Spinal cord (tissue), 9 donors: ENCODE measurements at regions not wholly inside any gene's neighbourhood (a gene's known extent, or its start where the extent isn't known, plus 50 kb on each side); places are given as distances from the start of the nearest gene placed in this dataset.

Experiments
- DNase-seq, 6 donors: peaks; one replicate each; pipeline versions ENCODE4 v3.0.0 to v3.0.0-alpha.2; 2013 to 2015; ENCODE audit warnings: low spot score in 6 of 6, low read depth in 4 of 6
- H3K27ac ChIP-seq: one replicate; pipeline ENCODE4 v1.5.1; 2013; ENCODE audit warnings: low read depth, low read length, control low read depth
- H3K27me3 ChIP-seq: one replicate; pipeline ENCODE4 v1.6.1; 2013; ENCODE audit warnings: low read length; ENCODE audit not compliant: control insufficient read depth, insufficient read depth
- H3K36me3 ChIP-seq: one replicate; pipeline ENCODE4 v1.6.1; 2013; ENCODE audit warnings: low read length; ENCODE audit not compliant: control insufficient read depth, insufficient read depth
- H3K4me1 ChIP-seq: one replicate; pipeline ENCODE4 v1.6.1; 2013; ENCODE audit warnings: low read length; ENCODE audit not compliant: control insufficient read depth, insufficient read depth
- H3K4me3 ChIP-seq: one replicate; pipeline ENCODE4 v1.5.1; 2013; ENCODE audit warnings: low read depth, low read length, control low read depth
- H3K9me3 ChIP-seq: one replicate; pipeline ENCODE4 v1.6.1; 2013; ENCODE audit warnings: low read length; ENCODE audit not compliant: control insufficient read depth, insufficient read depth
- WGBS: methylation state at CpG from one replicate; pipeline ENCODE4 v1.1.5; 2013; ENCODE audit warnings: missing lambda C conversion rate; ENCODE audit not compliant: insufficient coverage; 5-methylcytosine and 5-hydroxymethylcytosine counted together
- donor health status: healthy.

- H3K4me3 ChIP-seq = no peak overlapping the region
- no peaks in the 10 kb centered on the region for H3K36me3 ChIP-seq
- H3K4me1 ChIP-seq = peaks cover 31% of the 10 kb centered on the region
- peak in 1 of 6 donors; percentile 67 for DNase-seq
- WGBS = no CpG with 5 or more reads among the region's 1 CpG
- H3K9me3 ChIP-seq = peaks cover 6% of the 10 kb centered on the region
- H3K27me3 ChIP-seq = peaks cover 11% of the 10 kb centered on the region
- no peak overlapping the region for H3K27ac ChIP-seq
These were observed 201.0 kb downstream of the KIF26A start for GRCh38 chr14:104339361-104339760.

- Histone ChIP-seq H3K27ac (no peak overlapping the region), H3K9me3 (peaks cover 6% of the 10 kb centered on the region), H3K4me1 (peaks cover 29% of the 10 kb centered on the region), H3K27me3 (peaks cover 9% of the 10 kb centered on the region), H3K4me3 (no peak overlapping the region), H3K36me3 (no peaks in the 10 kb centered on the region)
- DNase-seq = no peak
These were observed 201.4 kb downstream of the KIF26A start for GRCh38 chr14:104339829-104340228.

- DNase-seq = peak in 3 of 6 donors; percentile 11 to 83 (median 36)
- peaks cover 5% of the 10 kb centered on the region for H3K27me3 ChIP-seq
- peaks cover 6% of the 10 kb centered on the region for H3K9me3 ChIP-seq
- no peaks in the 10 kb centered on the region for H3K36me3 ChIP-seq
- WGBS = 33% methylated on average over 21 of the region's 27 CpGs
- H3K4me3 ChIP-seq = no peak overlapping the region
- H3K27ac ChIP-seq = no peak overlapping the region
- H3K4me1 ChIP-seq = peaks cover 28% of the 10 kb centered on the region
These were observed 203.4 kb downstream of the KIF26A start for GRCh38 chr14:104341532-104342434.

GRCh38 chr14:104342435-104343293 is 204.3 kb downstream of the KIF26A start:
- 63% methylated on average over 22 of the region's 22 CpGs for WGBS
- DNase-seq = no peak

GRCh38 chr14:104343294-104343625 is 204.9 kb downstream of the KIF26A start:
- Histone ChIP-seq H3K9me3 (peaks cover 3% of the 10 kb centered on the region), H3K27me3 (no peaks in the 10 kb centered on the region), H3K27ac (no peak overlapping the region), H3K4me1 (peaks cover 28% of the 10 kb centered on the region), H3K4me3 (no peak overlapping the region), H3K36me3 (no peaks in the 10 kb centered on the region)
- WGBS = 80% methylated on average over 1 of the region's 6 CpGs
- no peak for DNase-seq

More at GRCh38 chr14:104342435-104343293, 204.3 kb downstream of the KIF26A start:
- no peak overlapping the region for H3K27ac ChIP-seq
- H3K36me3 ChIP-seq = no peaks in the 10 kb centered on the region
- no peak overlapping the region for H3K4me3 ChIP-seq
- peaks cover 28% of the 10 kb centered on the region for H3K4me1 ChIP-seq
- H3K9me3 ChIP-seq = peaks cover 6% of the 10 kb centered on the region
- no peaks in the 10 kb centered on the region for H3K27me3 ChIP-seq

- Histone ChIP-seq H3K27ac (no peak overlapping the region), H3K4me1 (peaks cover 28% of the 10 kb centered on the region), H3K4me3 (no peak overlapping the region), H3K27me3 (no peaks in the 10 kb centered on the region), H3K9me3 (no peaks in the 10 kb centered on the region), H3K36me3 (no peaks in the 10 kb centered on the region)
- DNase-seq = no peak
- WGBS = 87% methylated on average over 10 of the region's 11 CpGs
These were observed 205.6 kb downstream of the KIF26A start for GRCh38 chr14:104343690-104344640.

GRCh38 chr14:104344818-104345620 is 206.6 kb downstream of the KIF26A start:
- no peaks in the 10 kb centered on the region for H3K36me3 ChIP-seq
- no peak overlapping the region for H3K27ac ChIP-seq
- WGBS = 64% methylated on average over 9 of the region's 11 CpGs
- DNase-seq = peak in 1 of 6 donors; percentile 24
- H3K4me1 ChIP-seq = peaks cover 35% of the 10 kb centered on the region
- H3K9me3 ChIP-seq = no peaks in the 10 kb centered on the region
- no peaks in the 10 kb centered on the region for H3K27me3 ChIP-seq
- H3K4me3 ChIP-seq = no peak overlapping the region

- H3K9me3 ChIP-seq = no peaks in the 10 kb centered on the region
- WGBS = 94% methylated on average over 15 of the region's 20 CpGs
- no peak overlapping the region for H3K4me3 ChIP-seq
- DNase-seq = no peak
- H3K36me3 ChIP-seq = no peaks in the 10 kb centered on the region
- peaks cover 43% of the 10 kb centered on the region for H3K4me1 ChIP-seq
- H3K27ac ChIP-seq = no peak overlapping the region
- H3K27me3 ChIP-seq = no peaks in the 10 kb centered on the region
These were observed 207.5 kb downstream of the KIF26A start for GRCh38 chr14:104345621-104346462.
